ENCODE measurements at regions not wholly inside any gene's neighbourhood (a gene's known extent, or its start where the extent isn't known, plus 50 kb on each side); places are given as distances from the start of the nearest gene placed in this dataset.
"Not testable (repeated sequence)": the region's sequence is repeated elsewhere in the genome, so short reads cannot be mapped to it uniquely, and the experiment has no call there.

- H3K4me3 ChIP-seq (ENCODE audit: low read length); DNase-seq (ENCODE audit: low read depth, low spot score): not testable (repeated sequence)
These were observed 235.0 kb downstream of the POTED start for GRCh38 chr21:13844574-13844973.

DNA sequence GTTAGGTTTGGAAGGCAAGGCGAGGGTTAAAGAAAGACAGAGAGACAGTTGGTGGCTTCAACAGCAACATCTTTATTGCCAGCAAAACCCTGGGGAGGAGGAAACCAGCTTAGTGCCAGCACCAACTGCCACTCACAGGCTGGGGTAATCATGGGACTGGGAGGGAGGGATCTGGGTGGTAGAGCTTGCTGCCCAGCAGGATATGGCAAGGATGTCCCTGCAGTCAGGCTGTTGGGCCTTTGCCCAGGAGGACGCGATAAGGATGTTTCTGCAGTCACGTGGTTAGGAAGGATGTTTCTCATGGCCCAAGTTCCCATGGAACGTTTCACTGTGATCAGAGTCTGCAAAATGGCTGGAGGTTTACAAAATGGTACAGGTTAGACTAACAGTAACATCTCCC, 233.5 kb downstream of the POTED start:
- not testable (repeated sequence) for H3K4me3 ChIP-seq (ENCODE audit: low read length); DNase-seq (ENCODE audit: low read depth, low spot score)

DNA sequence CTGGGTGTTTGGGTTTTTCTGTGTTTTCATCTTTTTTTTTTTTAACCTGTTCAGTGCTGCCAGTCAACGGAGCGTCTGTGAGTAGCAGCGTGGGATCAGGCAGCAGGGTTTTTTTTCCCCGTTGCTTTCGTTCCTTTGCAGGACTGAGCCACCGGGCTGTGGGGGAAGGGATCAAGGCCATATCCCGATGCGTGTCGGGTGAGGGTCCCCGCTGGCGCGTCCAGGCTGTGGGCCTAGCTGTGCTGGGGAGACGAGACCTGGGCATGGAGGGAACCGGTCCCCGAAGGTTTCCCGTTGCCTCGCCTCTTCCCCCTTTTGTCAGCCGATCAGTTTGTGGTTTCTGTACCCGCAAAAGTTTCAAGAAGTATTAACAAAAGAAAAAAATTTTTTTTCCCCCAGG, 218.1 kb downstream of the POTED start:
- H3K4me3 ChIP-seq (ENCODE audit: low read length); DNase-seq (ENCODE audit: low read depth, low spot score): not testable (repeated sequence)

DNA sequence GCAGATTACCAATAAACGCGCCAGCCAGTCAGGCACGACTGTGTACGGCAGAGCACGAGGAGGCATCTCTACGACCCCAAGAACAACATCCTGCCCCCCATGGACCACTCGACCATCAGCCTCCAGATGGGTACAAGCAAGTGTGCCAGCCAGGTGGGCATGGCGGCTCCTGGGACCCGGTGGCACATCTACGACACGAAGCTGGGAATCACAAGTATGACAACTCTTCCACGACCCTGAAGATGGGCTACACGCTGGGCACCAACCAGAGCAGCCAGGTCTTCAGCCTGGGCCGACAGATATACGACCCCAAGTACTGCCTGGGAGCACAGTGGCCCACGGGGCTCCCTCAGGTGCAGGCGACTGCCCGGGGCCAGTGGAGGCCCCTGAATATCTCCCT, 217.6 kb downstream of the POTED start:
- no peak for DNase-seq (ENCODE audit: low read depth, low spot score)
- H3K4me3 ChIP-seq (ENCODE audit: low read length), result no peak overlapping the region

DNA sequence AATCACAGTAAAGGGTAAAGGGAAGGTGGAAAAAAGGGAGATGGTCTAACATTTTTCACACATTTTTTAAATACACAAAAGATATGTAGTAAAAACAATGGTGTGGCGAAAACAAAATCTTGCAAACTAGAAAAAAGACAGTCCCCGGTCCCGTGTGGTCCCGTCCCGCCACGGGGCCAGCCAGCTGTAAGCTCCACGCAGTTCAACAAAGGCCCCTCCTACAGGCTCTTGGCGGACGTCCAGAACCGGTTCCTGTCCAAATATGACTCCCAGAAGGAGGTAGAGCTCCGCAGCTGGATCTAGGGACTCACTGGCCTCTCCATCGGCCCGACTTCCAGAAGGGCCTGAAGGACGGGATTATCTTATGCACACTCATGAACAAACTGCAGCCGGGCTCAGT, 216.9 kb downstream of the POTED start:
- not testable (repeated sequence) for DNase-seq (ENCODE audit: low read depth, low spot score); H3K4me3 ChIP-seq (ENCODE audit: low read length)

DNA sequence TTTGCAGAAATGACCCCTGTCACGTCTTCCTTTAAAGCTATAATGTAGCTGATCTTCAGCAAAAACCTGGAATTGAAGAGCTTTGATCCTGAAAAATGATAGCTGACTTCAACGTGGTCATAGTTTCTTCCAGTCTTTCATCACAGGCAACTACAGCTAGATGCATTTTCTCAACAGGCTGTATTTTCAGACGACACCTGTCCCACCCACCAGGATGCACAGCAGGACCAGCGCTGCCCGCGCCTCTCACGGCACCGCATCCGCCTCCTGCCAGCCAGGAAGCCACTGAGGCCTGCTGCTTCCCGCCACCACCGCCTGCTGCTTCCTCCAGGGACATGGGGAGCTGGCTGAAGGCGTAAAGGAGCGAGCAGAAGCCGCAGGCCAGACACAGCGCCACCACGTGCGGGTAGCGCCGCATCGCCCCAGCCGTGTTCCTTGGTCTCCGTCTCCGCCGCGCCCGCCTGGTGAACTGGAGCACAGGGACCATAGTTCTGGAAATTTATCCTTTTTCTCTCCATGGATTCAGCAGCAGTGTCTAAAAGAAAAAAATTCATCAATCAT, 215.7 kb downstream of the POTED start:
- H3K4me3 ChIP-seq (ENCODE audit: low read length), result not testable (repeated sequence)
- DNase-seq (ENCODE audit: low read depth, low spot score), result peak; percentile 28

DNA sequence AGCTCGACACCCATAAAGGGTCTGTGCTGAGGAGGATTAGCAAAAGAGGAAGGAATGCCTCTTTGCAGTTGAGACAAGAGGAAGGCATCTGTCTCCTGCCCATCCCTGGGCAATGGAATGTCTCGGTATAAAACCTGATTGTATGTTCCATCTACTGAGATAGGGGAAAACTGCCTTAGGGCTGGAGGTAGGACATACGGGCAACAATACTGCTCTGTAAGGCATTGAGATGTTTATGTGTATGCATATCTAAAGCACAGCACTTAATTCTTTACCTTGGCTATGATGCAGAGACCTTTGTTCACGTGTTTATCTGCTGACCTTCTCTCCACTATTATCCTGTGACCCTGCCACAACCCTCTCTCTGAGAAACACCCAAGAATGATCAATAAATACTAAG, 210.7 kb downstream of the POTED start:
- H3K4me3 ChIP-seq (ENCODE audit: low read length); DNase-seq (ENCODE audit: low read depth, low spot score): not testable (repeated sequence)

GRCh38 chr21:13812191-13812590, 202.6 kb downstream of the POTED start:
- not testable (repeated sequence) for DNase-seq (ENCODE audit: low read depth, low spot score); H3K4me3 ChIP-seq (ENCODE audit: low read length)

DNA sequence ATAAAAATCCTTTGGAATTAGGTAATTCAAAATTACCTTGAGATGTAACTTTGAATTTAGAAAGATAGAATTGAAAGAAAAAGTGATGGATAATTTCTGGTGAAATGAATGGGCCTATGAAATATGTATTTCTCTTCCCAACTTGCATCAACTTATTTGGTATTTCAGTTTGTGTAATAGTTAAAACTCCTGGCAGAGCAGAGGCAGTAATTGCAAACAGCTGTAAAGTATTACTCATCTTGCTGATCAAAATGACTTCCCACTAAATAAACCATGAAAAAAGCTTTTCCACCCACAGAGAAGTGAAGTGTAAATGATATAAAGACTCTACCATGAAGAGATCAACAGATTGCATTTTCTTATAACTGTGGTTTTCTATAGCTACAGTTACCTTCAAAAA, 201.0 kb downstream of the POTED start:
- not testable (repeated sequence) for H3K4me3 ChIP-seq (ENCODE audit: low read length); DNase-seq (ENCODE audit: low read depth, low spot score)

DNA sequence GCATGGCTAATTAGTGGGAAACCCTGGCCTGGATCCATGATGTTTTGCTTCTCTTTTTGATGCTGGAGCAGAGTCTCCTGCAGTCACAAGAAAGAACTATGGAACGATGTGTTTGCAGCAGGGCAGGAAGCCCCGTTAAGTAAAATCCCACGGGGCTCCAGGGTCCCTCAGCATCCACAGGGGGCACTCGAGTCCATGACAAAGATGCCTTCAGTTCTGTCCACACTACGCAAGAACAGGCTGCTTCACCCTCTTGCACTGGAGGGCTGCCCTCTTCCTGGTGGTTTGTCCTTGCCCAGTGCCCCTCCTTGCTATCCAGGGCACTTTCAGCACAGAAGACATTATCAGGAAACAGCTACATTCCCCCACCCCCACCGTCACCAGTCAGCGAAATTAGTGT, 196.9 kb downstream of the POTED start:
- DNase-seq (ENCODE audit: low read depth, low spot score), result peak; percentile 6
- H3K4me3 ChIP-seq (ENCODE audit: low read length), result not testable (repeated sequence)

DNA sequence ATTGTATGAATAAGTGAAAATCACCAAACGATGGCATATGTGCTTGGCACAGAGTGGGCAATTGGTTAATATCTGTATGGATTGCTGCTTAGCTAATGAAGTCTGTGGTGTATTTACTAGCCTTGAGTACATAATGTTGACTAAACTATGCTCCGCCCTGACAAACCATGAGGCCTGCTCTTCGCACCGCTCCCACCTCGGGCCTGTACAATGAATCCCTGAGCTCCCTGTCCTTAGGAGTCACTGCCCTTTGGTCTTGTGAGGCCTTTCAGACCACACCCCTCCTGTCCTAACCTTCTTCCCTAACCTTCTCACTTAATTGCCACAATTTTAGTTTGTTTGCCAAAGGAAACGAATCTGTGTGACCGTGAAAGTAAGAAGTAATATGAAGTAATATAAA, 193.2 kb downstream of the POTED start:
- DNase-seq (ENCODE audit: low read depth, low spot score); H3K4me3 ChIP-seq (ENCODE audit: low read length): not testable (repeated sequence)
